Mucosa of gallbladder (tissue), 1 donor: ENCODE measurements at regions not wholly inside any gene's neighbourhood (a gene's known extent, or its start where the extent isn't known, plus 50 kb on each side); places are given as distances from the start of the nearest gene placed in this dataset.
"Not testable (repeated sequence)": the region's sequence is repeated elsewhere in the genome, so short reads cannot be mapped to it uniquely, and the experiment has no call there.

ENCODE experiments used
- DNase-seq: peaks from one replicate; pipeline ENCODE4 v3.0.0-alpha.2; 2020; ENCODE audit warnings: low spot score
- donor health status: DM: no; HTN: no; CAD: no.

DNA sequence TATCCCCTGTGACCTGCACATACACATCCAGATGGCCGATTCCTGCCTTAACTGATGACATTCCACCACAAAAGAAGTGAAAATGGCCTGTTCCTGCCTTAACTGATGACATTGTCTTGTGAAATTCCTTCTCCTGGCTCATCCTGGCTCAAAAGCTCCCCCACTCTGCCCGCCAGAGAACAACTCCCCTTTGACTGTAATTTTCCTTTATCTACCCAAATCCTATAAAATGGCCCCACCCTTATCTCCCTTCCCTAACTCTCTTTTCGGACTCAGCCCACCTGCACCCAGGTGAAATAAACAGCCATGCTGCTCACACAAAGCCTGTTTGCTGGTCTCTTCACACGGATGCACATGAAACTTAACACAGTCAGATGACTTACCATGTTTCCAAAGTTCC is 403.8 kb downstream of the TBC1D32 start:
- not testable (repeated sequence) for DNase-seq

DNA sequence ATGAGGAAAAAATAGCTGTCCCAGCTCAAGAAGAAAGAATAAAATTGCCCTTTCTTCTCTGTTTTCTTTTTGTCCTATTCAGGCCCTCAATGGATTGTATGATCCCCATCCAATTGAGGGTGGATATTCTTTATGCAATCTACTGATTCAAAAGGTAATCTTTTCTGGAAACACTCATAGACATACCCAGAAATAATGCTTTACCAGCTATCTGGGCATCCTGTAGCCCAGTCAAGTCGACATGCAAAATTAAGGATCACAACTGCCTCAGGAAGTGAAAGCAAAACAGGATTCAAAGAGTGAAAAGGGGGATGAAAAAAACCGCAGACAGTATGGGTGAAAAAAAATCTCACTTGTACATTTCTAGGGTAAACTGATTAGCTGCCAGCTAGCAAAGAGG is 410.1 kb downstream of the TBC1D32 start:
- no peak for DNase-seq

DNA sequence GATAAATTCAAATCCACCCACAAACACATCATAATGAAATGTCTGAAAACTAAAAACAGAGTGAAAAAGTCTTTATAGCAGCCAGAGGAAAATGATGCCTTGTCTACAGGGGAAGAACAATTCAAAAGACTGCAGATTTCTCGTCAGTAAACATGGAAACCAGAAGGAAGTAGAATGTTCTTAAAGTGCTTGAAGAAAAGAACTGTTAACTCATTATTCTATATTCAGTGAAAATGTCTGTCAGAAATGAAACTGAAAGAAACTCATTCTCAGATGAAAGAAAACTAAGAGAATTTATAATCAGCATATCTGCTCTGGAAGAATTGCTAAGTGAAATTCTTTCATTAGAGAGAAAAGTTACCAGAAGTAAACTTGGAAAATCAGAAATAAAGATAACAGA is 416.1 kb downstream of the TBC1D32 start:
- DNase-seq = no peak

DNA sequence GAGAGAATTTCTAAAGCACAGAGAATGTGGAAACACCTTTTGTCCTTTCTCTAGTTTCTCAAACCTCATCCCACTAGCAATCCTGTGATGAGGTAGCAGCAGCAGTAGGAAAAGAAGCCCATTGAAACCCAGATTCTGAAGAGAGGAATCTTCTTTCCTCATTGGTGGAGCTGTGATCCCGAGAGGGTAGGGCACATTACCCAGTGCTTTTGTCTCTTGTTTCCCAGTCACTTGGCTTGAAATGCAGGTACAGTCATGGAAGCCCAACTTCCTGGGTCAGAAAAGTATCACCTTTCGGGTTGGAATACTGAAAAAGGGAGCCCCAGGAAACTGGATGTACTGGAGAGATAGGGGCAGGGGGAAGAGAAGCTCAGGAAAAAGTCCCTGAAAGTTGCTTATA is 417.4 kb downstream of the TBC1D32 start:
- DNase-seq = no peak

DNA sequence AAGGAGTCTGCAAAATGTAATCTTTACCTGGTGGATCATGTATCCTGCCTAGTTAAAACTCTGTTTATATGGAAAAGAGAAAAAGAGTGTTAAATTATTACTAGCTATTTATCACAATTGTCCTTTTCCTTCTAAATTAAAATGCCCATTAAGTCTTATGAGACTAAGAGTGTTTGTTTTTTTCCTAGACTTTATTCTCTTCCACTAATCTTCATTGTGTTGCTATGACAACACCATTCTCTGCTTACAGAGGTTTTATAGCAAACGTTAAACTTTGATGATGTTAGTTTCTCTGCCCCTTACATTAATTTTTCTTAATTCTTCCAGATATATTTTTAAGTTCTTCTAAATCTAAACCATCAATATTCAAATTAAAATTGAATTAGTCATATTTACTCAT is 420.8 kb downstream of the TBC1D32 start:
- no peak for DNase-seq

DNA sequence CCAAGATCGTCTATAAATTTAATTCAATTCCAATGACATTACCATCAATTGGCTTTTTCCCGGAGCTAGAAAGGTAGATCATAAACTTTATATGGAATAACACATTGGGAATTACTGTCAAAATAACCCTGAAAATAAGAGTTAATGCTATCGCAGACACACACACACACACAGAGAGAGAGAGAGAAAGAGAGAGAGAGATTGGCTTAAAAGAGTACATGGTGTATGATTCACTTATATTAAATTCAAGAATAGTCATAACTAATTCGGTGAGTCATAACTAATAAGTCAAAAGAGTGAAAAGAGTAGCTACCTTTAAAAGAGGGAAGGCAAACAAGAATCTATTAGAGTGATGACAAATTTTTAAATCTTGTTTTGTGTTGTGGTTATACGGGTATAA is 425.5 kb downstream of the TBC1D32 start:
- DNase-seq = no peak

DNA sequence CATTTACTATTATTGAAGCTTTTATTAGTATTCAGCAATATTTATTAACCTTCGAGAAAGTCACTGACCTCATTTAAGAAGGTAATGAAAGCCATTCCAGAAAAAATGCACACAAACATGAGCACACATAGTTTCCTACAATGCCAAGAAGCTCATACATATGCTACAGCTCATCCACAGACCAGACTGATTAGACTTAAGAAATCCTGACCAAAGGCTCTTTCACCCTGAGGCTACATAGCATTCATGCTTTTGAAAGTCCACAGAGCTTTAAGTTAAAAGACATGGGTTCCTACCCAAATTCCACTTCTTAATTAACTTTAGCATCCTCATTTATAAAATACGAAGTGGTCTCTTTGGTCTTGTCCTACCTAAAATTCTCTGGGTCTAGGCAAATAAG is 430.4 kb downstream of the TBC1D32 start:
- no peak for DNase-seq

DNA sequence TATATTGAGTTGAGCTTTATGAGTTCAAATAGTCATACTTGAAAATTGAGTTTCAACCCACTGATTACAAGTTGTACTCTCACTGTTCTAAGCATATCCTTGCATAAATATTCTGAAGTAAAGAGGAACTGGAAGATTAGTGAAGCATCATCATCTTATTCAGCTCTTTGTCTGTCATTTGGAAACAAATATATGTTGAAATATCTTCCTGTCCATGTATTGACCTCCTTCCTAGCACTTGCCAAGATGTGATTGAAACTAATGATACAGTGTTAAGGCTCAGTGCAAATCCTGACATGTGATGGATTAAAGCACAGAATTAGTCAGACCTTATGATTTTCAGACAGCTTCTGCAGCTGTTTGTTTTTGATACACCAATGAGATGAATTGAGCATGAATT is 434.3 kb downstream of the TBC1D32 start:
- no peak for DNase-seq

DNA sequence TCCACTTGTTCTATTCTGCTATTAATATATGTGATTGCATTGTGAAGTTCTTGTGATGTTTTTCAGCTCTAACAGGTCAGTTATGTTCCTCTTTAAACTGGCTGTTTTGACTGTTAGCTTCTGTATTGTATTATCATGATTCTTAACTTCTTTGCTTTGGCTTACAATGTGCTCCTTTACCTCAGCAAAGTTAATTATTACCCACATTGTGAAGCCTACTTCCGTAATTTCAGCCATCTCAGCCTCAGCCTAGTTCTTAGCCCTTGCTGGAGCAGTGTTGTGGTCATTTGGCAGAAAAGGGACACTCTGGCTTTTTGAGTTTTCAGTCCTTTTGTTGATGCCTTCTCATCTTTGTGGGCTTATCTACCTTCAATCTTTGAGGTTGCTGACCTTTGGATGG is 440.2 kb downstream of the TBC1D32 start:
- DNase-seq = no peak

DNA sequence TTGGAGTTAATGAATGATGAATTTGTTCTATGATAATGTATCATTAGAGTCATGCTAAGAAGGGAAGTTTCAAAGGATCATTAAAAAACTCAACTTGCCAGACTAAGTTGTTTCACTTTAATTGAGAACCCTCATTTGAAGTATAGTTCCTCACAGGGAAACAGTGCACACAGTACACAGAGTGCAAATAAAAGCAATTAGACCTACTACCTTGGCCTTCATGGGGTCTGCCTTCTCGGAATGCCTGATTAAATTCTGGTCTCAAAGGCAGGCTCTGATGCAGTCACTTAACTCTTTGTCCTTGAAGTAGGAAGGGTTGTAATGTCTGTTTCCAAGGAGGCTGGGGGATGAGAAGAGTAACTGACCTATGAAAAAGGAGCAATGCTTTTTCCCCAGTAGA is 457.3 kb downstream of the TBC1D32 start:
- DNase-seq = no peak

DNA sequence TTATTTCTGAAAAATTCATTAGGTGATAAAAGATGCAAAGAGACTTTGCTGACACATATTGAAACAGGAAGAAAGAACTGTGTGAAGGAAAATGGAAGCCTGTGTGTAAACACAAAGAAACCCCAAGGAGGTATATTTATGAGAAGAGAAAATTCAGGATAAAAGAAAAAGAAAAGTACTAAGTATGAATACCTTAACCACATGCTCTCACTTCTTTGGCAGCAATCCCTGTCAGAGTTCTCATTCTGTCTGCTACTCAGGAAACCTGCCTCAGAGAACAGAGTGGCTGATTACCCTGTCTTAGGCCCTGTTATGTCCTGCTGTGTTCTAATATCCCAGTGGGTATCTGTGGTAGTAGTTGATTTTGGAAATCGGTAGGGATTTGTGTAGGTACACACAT is 457.9 kb downstream of the TBC1D32 start:
- DNase-seq = no peak

DNA sequence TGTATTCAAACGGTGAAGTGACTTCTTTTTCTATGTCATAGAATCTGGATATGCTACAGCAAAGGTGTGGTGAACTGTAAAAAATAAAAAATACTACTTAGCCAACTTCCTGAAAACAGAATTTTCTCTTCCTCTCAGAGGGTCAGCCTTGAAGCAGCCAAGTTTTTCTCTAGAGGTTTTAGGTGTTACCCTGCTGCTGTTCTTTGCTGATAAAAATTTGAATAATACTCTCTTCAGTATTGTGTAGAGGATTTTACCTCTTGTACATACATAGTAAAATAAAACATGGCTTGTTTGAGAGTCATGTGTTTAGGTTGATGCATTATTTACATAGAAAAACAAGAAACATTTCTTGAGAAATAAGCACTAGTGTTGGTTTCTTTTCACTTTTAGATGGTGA is 458.4 kb downstream of the TBC1D32 start:
- no peak for DNase-seq

DNA sequence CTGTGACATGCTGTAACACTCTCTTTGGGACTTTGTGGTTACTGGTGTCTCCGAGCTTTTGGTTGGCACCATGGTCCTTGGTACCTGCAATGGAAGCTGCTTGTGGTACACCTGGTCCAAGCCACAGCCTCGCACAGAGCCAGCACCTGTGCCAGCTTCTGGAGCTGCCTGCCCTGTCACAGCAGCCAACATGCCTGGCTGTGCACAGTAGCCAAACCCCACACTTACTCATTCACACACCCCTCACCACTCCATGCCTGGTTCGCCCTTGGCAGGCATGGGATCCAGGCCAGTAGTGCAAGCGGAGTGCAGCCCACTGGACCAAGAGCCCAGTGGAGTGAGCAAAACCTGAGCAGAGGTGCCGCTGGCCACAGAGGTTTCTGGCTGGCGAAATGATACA is 459.9 kb downstream of the TBC1D32 start:
- DNase-seq = no peak

DNA sequence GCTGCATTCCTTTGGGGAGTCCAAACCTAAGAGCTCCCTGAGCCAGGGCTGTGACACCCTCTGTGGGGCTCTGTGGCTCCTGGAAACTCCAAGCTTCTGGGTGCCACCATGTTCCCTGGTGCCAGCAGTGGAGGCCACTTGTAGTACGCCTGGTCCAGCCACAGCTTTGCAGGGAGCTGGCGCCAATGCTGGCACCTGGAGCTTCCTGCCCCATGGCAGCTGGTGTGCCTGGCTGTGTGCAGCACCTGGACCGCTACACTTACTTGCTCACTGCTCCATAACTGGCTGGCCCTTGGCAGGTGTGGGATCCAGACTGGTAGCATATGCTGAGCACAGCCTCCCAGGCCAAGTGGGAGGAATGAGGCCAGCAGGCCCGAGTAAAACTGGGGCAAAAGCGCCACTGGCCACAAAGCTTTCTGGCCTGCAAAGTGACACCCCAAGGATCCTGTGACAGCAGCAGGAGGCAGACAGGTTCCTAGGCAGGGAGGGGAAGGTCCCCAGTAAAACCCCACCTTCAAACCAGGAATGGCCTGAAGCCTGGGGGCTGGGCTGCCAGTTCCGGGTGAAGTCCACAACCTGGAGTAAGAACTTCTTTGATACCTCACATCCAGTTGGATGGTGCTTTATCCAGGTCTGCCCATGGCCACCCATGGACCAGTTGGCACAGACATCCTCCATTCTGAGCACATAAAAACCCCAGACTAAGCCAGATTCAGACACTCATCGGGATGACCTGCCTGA is 461.0 kb downstream of the TBC1D32 start:
- DNase-seq = no peak

DNA sequence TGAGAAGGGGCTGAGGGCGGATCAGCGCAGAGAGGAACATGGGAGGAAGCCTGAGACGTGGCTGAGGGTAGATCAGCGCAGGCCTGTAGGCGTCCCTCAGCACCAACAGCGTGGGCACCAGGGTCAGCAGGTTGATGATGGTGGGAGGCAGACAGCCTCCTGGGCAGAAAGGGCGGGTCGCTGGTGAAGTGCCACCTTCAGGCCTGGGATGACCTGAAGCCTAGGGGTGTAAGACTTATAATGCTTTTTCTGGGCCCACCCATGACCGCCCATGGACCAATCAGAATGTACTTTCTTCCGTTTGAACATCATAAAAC is 462.1 kb downstream of the TBC1D32 start:
- DNase-seq = no peak

DNA sequence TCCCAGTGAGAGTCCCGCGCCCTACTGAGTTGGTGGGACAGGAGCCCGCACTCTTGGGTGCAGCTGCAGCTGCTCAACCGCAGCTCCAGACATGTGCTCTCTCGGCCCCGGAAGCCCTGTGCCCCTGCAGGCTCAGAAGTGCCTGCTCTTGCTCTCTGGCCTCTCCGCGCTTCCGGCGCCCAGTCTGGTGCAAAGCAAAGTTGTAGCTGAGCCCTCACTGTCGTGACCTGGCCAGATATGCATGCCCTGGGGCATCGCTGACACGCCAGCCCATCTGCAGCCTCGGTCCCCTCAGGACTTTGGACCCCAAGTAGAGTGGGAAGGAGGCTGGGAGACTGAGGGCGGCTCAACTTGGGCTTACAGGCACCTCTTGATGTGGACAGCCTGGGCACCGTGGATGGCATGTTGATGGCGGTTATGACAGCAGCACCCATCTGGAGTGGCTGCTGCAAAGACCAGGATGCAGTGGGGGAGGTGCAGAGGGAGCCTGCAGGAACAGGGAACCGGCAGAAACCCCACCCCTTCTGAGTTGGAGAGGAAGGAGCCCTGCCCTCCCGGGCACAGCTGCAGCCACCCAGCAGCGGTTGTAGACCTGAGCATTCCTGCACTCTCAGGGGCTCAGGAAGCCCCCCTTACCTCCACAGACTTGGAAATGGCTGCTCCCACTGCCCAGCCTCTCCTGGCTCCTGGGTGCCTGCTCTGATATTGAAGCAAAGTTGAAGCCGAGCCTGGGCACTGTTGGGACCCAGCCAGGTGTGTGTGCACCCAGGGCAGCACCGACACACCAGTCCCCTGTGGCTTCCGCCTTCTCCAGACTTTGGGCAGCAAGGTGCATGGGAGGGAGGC is 462.6 kb downstream of the TBC1D32 start:
- no peak for DNase-seq

DNA sequence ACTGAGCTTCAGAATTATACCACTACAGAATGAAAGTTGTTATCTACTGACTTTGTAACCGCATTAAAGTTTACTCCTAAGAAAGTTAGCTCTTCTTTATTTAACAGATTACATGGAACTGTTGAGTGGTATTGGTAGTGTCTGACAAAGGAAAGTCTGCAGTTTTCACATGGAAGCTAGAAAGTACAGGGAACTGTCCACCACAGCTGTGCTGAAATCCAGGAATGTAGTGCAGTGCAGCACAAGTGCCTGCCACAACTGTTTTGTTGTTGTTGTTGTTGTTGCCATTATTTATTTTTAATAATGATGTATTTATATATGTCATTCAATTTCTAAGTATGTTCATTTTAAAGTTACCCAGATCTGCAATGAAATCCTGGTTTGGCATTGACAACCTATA is 464.9 kb downstream of the TBC1D32 start:
- no peak for DNase-seq

DNA sequence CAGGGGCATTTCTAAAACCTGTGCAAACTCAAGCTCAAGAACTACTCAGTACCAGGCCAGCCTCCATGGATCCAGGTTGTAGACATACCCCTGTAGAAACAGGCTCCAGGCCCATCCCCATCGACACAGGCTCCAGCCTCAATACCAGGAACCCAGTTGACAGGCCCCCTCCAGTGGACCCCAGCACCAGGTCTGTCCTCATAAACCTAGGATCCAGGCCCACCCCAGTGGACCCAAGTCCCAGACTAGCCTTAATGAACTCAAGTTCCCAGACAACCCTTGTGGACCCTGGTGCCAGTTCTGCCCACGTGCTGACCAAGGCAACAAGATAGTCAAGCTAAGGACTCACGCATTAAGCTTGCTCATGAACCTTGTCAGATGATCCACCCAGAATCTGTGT is 476.9 kb downstream of the TBC1D32 start:
- no peak for DNase-seq

DNA sequence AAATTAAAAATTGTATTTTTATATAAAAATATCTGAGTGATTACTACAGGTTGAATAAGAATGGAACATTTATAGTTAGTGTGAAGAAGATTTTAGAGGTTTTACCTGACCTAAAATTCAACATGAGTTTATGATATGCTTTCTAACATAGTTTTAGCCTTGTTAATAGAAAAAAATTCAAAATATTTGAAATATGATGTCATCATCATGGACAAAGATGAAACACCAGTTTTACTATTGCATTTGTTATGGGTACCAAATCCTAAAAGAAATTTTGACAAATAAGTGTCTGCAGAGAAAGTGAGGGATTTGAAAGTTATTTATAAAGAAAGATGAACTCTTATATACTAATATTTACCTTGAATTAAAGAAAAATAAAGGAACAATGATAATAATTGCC is 479.7 kb downstream of the TBC1D32 start:
- no peak for DNase-seq

DNA sequence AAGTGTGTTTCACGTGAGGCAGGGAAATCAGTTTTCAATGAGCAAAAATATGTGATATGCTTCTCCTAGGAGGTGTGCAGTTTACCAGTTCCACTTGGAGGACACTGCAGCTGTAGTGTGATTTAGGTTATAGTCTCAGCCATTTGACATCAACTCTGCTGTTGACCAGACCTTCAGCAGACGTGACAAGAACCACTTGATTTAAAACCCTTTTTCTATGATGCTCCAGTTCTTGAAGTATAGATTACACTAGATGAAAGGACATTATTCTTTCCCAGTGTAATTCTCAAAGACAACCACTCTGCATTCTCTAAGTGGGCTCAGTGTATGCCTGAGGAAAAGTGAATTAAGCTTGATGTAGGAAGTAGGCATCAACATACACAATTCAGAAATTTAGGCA is 480.8 kb downstream of the TBC1D32 start:
- no peak for DNase-seq

DNA sequence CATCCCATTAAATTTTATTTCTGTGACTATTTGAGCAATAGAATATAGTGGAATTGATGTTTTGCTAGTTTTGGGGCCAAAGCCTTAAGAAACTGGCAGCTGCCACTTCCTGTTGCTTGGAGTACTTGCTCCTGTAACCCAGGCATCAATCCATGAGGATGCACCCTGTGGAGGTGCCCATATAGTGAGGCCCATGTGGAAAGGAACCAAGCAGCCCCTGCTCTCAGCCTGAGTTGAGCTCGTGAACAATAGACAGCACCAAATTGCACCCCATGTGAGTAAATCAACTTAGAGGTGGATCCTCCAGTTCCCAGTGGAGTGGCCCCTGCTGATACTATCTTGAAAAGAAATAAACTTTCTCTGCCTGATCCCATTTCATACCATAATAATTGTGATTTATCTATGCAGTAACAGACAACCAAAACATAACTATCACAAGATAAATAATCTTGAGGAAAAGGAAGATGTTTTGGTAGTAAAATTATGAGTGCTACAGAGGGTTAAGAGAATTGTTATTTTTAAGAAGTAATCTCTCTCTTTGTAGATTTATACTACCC is 481.9 kb downstream of the TBC1D32 start:
- no peak for DNase-seq

DNA sequence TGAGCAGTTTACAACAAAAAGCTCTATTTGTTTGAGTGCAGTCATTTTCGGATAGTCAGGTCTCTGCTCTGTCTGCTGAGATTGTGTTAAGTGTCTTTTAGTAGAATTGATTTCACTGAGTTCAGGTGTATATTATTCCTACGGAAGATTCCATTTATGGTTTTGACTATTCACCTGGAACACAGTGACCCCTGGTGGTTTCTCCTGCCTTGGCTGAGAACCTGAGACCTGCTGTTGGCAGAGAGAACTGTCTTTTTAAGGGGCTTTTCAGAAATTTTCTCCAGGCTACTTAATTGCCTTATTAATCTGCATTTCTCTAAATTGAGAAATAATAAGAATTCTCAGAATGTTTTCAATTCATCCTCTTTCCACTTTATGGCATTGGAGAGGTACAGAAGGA is 508.0 kb downstream of the TBC1D32 start:
- DNase-seq = no peak

DNA sequence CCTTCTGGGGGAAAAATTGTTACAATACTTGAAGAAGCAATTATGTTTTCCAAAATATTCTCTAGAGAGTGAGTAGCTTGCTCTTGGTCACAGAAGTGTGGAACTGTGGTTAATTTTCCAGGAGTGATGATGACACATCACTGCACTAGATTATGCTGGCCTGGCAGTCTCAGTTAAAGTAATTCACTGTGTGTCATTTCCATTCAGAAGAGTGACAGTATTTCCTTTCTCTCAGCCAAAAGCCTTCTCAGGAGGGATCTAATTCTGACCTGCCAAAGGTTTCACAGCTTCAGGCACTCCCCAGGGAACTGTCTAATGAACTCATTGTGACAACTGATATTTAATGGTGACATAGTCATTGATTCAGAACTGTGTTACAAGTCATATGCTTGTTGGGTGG is 517.5 kb downstream of the TBC1D32 start:
- no peak for DNase-seq
